GM21737 (cell line): ENCODE measurements at regions not wholly inside any gene's neighbourhood (a gene's known extent, or its start where the extent isn't known, plus 50 kb on each side); places are given as distances from the start of the nearest gene placed in this dataset.

Source experiments
- ATAC-seq: cut with Tn5 transposase; IDR thresholded peaks from one replicate; pipeline ENCODE4 v1.9.1; 2021; ENCODE audit warnings: mild to moderate bottlenecking, moderate library complexity; ENCODE audit not compliant: unreplicated experiment

DNA sequence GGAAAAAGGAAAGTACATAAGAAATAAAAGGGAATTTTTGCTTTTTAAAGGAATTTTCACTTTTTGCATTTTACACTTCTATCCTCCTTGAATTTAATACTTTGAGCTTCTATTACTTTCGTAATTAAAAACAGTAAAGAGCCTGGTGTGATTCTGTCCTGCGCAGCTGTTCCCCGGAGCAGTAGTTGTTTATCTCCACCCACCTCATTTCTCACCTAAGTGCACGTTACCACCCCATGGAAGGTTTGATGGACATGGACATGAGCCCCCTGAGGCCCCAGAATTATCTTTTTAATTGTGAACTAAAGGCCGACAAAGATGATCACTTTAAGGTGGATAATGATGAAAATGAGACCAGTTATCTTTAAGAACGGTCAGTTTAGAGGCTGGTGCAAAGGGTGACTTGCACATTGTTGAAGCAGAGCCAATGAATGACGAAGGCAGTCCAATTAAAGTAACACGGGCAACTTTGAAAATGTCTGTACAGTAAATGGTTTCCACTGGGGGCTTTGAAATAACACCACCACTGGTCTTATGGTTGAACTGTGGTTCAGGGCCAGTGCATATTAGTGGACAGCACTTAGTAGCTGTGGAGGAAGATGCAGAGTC is 52.1 kb upstream of the TEX13D start:
- no peak for ATAC-seq

DNA sequence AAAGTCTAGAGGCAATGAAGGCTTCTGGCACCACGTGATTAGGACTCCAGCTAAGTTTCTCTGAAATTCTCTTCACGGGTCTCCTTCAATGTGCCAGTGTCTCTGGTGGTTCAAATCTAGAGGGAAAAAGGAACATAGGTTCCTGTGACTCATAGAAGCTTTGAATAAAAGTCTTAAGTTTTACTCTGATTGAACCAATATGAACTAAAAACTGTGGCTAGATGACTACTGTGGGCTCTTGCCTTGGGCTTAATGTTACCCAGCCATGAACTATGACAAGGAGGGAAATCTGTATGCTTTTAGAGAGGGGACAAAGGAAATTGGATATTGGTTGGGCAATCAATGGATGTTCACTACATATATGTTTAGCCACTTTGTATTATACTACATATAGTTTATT is 49.9 kb upstream of the TEX13D start:
- ATAC-seq = no peak
